ENCODE measurements at regions not wholly inside any gene's neighbourhood (a gene's known extent, or its start where the extent isn't known, plus 50 kb on each side); places are given as distances from the start of the nearest gene placed in this dataset.
"Not testable (repeated sequence)": the region's sequence is repeated elsewhere in the genome, so short reads cannot be mapped to it uniquely, and the experiment has no call there.

- no peak for DNase-seq
Measured at GRCh38 chr22:48431536-48432315, 1395.9 kb downstream of the BRD1 start.

DNA sequence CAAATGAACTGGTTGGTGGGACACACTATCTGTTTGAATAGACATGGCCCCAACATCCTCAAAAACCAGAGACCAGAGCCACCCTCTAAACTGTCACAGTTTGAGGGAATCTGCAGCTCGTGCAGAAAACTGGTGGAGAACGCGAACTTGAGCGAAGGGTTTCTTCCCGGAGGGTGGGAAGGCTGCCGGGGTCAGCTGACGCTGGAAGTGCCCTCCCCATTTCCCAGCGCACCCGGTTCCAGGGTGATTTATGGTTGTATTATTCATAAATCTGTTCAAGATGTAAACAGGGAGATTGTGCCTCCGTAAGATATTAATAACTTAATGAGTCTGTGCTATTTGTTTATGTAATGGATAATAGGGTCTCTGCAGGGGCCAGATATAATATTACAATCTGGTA, 1396.7 kb downstream of the BRD1 start:
- DNase-seq: no peak

DNA sequence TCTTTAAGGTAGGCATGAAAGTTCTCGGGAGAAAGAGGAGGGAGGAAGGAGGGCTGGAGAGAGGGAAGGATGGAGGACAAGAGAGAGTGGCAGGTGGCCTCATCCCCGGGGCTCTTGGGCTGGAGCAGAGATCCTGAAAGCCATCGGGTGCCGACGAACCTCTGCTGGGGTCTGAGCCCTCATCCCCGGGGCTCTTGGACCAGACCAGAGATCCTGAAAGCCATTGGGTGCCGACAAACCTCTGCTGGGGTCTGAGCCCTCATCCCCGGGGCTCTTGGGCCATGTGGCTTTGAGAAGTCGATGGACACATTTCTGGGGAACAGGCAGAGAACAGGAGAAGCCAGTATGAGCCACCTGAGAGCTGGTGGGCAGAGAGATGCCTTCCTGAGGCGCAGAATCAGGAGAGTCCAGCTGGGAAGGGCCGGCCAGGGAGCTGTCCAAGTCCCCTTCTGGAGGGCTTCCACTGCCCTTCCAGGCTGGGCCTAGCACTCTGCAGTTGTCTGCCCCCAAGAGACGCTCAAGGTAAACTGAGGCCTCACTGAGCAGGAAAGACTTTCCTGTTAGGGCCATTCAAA, 1398.1 kb downstream of the BRD1 start:
- no peak for DNase-seq

- no peak for DNase-seq
Measured at GRCh38 chr22:48428631-48429371, 1398.9 kb downstream of the BRD1 start.

DNA sequence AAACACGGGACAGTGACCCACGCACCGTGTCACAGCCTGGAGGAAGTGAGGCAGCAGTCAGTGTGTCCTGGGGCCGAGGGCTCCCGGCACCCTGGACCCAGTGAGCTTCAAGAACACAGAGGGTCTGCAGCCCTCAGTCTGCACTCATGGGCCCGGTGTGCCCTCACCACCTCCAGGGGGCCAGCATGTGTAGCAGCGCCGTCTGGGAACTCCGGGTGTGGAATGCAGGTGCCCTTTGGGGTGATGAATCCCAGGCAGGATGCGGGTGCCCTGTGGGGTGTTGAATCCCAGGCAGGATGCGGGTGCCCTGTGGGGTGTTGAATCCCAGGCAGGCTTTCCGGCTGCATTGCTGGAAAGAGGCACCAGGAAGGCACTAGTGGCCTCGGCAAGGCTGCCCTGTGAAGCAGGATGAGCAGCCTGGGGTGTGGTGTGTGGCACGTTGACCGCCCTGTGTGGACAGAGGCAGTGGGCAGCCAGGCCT, 1399.9 kb downstream of the BRD1 start:
- no peak for DNase-seq

DNA sequence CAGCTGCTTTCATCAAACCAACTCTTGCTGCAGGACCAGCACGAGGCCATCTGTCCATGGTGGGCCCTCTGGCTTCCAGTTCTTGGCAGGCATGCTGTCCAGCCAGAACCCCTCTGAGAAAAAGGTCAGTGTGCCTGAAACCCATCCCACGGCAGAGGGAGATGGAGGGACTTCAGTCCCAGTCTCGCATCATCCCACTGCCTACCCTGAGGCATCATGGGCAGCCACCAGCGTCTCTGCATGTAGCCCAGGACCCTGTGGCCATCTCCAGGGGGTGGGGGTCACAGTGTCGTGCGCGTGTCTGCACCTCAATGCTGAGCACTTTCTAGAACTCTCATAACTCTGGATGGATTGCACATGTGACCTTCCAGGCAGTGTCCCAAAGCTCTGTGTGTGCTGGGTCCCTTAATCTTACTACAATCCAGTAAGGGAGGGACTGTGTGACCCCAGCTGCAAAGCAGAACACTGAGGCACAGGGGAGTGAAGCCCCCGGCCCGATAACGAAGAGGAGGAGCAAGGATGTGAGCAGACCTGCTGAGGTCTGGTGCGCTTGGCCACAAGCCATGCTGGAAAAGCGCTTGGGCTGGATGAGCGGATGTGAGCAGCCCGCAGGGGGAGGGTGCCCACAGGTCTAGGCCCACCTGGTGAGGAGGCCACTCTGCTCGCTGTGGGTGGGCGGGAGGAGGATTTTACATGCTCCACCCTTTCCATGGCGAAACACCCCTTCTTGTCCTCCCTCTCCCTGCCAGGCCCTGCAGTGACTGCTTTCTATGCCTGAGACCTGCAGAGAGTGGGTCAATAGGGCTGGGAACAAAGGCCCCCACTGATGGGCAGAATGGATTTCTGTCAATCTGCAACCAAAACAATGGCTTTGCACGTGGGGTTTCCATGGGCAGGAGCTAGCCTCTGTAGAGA, 1401.0 kb downstream of the BRD1 start:
- DNase-seq: no peak

GRCh38 chr22:48425641-48426040, 1402.0 kb downstream of the BRD1 start:
- DNase-seq: no peak

DNA sequence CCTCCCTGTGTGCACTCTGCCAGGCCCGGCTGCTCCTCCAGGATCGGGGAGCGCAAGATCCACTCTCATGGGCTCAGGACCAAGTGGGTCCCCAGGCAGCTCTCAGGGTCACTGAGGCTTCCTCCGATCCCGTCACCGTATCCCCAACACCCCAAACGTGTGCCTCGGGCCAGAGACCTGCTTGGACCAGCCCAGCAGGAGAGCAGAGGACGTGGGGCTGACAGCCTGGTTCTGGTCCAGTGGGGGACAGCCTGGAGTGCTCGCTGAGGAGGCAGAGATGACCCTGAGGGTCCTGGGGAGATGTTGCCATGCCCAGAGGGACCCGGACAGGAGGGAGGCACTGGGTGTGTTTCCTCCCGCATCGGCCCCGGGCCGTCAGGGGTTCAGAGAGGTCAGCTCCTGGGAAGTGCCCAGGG, 1402.6 kb downstream of the BRD1 start:
- DNase-seq: no peak

DNA sequence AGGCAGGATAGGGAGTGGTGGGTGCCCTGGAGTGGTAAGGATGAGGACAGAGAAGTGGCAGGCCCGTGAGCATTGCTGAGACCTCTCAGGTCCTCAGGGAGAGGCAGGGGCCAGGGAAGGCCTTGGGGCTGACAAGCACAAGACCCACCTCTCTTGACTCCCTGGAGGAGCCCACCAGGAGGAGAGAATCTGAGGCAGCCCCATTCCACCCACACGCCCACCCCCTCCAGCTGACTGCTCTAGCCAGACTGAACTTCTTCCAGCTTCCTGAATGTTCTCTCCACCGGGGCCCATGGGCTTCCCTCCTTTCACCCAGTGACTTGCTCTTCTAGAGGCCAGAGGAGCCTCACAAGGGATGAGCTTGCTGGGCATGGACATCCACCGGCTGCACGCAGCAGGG, 1403.0 kb downstream of the BRD1 start:
- no peak for DNase-seq

DNA sequence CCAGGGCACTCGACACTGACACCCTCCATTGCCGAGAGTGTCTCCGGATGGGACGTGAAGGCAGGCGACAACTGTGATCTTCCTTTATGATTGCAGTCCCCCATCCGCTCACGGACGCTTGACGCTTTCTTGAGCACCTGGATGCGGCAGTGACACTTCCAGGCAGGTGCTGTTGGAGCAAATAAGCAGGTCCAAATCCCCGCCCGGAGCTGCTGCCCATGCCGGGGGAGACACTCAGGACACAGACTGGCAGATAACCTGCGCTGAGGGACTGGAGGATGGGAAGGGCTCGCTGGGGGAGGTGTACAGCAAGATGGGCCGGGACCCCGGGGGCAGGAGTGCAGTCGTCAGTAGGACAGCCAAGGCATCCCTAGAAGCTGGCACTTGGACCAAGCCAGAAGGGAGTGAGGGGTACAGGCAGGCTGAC, 1403.5 kb downstream of the BRD1 start:
- DNase-seq: no peak

DNA sequence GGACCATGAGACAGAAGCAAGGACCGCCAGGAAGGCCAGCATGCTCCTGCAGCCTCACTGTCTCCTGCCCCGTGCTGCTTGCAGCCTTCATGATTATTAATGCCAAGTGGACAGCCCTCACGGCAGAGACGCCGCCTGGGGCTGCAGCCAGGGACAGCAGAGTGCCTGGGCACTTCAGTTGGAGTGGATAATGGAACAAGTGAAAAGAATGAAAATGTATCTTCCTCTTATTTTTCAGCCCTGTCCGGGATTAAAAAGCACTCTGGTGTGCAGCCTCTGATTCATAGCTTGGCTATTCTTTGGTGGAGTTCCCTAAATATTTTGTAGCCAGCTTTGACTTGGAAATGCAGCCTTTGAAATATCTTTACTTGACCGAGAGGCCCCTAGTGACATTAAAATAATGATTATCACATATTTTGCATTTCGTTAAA, 1404.2 kb downstream of the BRD1 start:
- DNase-seq: no peak

DNA sequence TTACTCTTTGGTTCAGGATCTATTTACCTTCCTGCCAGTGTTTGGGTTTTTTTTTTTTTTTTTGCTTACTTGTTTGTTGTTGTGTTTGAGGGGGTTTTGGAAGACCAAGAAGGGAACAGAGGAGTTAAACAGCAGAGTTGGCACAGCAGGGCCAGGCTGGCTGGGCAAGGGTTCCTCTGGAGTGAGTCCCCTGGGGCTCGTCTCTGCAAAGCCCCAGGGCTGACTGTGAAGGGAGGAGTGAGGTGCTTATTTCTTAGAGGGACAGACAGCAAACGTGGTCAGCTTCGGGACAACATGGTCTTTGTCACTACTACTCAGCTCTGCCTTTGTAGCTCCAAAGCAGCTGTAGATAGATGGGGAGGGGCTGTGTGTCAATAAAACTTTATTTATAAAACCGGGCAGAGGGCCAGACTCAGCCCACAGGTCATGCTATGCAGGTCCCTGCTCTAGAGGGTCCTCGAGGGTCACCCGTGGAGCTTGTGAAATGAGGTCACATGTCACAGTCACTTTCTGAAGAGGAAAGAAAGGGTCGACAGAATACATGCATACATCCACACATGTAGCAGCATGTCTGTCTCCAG, 1404.7 kb downstream of the BRD1 start:
- DNase-seq: peak; percentile 42

DNA sequence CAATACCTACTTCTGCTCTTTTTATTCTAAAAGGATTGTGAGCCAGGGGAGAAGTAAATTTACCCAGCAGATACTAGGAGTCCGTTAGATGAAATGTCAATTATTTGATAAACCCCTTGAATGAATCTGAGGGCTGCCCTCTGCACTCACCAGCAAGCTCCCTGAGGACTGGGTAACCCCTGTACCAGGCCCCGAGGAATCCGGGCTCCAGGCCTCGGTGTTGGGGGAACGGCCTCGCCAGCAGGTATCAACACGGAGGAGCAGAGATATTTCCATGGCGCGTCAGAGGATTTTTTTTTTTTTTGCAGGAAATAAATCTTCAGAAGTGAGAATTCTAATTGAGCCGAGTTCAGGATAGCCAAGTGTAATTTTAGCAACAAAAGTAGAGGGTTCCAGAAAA, 1408.8 kb downstream of the BRD1 start:
- no peak for DNase-seq

GRCh38 chr22:48417225-48418070, 1410.2 kb downstream of the BRD1 start:
- no peak for DNase-seq

DNA sequence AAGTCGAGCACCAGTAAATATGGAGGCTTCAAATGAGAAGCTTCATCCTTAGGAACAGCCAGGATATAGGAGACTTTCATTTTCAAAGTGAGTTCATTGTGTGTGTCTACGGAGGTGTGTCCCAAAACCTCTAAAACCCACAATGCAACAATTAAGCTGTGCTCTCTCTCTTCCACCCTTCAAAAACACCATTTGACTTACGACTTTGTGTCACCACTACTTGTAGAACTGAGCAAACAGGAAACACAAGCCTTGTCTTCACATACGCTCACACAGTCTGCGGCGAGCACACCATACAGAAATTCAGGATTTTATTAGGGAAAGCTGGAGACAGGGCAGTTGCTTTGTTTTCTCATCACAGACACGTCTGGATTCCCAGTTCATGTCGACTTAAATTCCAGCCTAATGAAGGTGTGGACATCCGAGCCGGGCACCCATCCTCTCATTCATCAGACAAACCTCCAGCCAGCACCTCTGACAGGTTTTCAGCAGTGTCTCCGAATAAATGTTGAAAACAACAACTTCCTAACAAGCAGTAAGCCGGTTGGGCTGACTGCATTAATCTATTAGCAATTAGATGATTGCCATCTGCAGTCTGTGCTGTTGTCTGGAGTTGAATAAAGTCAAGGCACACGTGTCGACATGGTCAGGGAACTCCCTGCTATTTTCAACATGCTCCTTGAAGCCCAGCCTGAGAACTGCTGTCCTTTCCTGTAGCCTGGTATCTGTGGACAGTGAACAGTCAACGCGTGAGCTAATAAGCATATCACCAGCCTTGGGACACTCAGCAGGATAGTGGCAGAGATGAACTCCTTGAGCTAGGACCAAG, 1411.1 kb downstream of the BRD1 start:
- DNase-seq: no peak

- DNase-seq: no peak
Measured at GRCh38 chr22:48415520-48415919, 1412.2 kb downstream of the BRD1 start.

DNA sequence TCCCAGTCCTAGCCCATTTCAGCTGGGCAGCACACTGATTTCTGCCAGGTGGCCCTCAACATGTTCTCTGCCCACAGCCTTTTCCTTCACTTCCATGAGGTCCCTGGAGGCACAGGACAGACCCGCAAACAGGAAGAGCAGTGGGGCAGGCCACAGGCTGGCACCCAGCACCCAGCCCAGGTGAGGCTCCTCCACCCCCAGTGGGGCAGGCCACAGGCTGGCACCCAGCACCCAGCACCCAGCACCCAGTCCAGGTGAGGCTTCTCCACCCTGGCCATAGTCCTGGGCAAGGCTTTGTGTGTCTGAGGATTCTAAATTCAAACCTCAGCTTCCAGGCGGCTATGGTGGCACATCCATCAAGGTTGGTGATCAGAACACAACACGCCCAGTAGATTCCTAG, 1413.0 kb downstream of the BRD1 start:
- no peak for DNase-seq

- DNase-seq: not testable (repeated sequence)
Measured at GRCh38 chr22:48412931-48413330, 1414.7 kb downstream of the BRD1 start.

- no peak for DNase-seq
Measured at GRCh38 chr22:48410536-48410935, 1417.1 kb downstream of the BRD1 start.

GRCh38 chr22:48407256-48407955, 1420.3 kb downstream of the BRD1 start:
- DNase-seq: no peak

Data from NCI-H345 (cell line).